Esophagus muscularis mucosa (tissue), 4 donors: ENCODE measurements at regions not wholly inside any gene's neighbourhood (a gene's known extent, or its start where the extent isn't known, plus 50 kb on each side); places are given as distances from the start of the nearest gene placed in this dataset.

Experiments
- EP300 ChIP-seq: sonication (generic); formaldehyde crosslinking; IDR thresholded peaks from one replicate; pipeline ENCODE4 v1.6.1; 2017; ENCODE audit warnings: antibody characterized with exemption
- POLR2A ChIP-seq: fragments of 450-650 bp; IDR thresholded peaks from one replicate; pipeline ENCODE4 v1.6.1; 2017; ENCODE audit warnings: antibody characterized with exemption, moderate library complexity, mild to moderate bottlenecking, low read depth
- POLR2AphosphoS5 ChIP-seq, 2 donors: sonication (generic); formaldehyde crosslinking; IDR thresholded peaks; one replicate each; pipeline ENCODE4 v1.6.1; 2017; ENCODE audit warnings: antibody characterized with exemption in 2 of 2
- TF ChIP-seq, protein P1 (sequence below), 3 experiments: fragments of 200-600 bp in 2 of 3; fragments of 450-650 bp in 1 of 3; sonication (generic) in 2 of 3; IDR thresholded peaks; one replicate each; pipeline ENCODE4 v1.5.1; 2017 to 2019; ENCODE audit warnings: antibody characterized with exemption in 3 of 3, mild to moderate bottlenecking in 2 of 3, moderate library complexity in 1 of 3

DNA sequence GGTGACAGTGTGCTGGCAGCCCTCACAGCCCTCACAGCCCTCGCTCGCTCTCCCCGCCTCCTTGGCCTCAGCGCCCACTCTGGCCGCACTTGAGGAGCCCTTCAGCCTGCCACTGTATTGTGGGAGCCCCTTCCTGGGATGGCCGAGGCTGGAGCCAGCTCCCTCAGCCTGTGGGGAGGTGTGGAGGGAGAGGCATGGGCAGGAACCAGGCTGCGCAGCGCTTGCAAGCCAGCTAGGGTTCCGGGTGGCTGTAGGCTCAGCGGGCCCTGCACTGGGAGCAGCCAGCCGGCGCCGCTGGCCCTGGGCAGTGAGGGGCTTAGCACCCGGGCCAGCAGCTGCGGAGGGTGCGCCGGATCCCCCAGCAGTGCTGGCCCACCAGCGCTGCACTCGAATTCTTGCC, 177.0 kb downstream of the MSX2 start:
- TF ChIP-seq, protein P1, sequence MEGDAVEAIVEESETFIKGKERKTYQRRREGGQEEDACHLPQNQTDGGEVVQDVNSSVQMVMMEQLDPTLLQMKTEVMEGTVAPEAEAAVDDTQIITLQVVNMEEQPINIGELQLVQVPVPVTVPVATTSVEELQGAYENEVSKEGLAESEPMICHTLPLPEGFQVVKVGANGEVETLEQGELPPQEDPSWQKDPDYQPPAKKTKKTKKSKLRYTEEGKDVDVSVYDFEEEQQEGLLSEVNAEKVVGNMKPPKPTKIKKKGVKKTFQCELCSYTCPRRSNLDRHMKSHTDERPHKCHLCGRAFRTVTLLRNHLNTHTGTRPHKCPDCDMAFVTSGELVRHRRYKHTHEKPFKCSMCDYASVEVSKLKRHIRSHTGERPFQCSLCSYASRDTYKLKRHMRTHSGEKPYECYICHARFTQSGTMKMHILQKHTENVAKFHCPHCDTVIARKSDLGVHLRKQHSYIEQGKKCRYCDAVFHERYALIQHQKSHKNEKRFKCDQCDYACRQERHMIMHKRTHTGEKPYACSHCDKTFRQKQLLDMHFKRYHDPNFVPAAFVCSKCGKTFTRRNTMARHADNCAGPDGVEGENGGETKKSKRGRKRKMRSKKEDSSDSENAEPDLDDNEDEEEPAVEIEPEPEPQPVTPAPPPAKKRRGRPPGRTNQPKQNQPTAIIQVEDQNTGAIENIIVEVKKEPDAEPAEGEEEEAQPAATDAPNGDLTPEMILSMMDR (IDR thresholded peaks at IDR 0.05): no peak
- no peak for TF ChIP-seq POLR2A
- TF ChIP-seq EP300: no peak
- no peak for TF ChIP-seq POLR2AphosphoS5 (IDR thresholded peaks at IDR 0.05)
